Upper lobe of left lung (tissue), 4 donors: ENCODE measurements at regions not wholly inside any gene's neighbourhood (a gene's known extent, or its start where the extent isn't known, plus 50 kb on each side); places are given as distances from the start of the nearest gene placed in this dataset.

Experiments
- CTCF ChIP-seq, 6 experiments: fragments of 450-650 bp in 4 of 6; fragments of 200-600 bp in 2 of 6; sonication (generic) in 2 of 6; IDR thresholded peaks; one replicate each; pipeline ENCODE4 v1.5.1; 2016 to 2019; ENCODE audit warnings: antibody characterized with exemption in 6 of 6
- EP300 ChIP-seq, 4 donors: sonication (generic); formaldehyde crosslinking; IDR thresholded peaks; one replicate each; pipeline ENCODE4 v1.5.1; 2017; ENCODE audit warnings: antibody characterized with exemption in 4 of 4, control low read depth in 2 of 4
- POLR2A ChIP-seq, 4 donors: fragments of 450-650 bp; IDR thresholded peaks; one replicate each; pipeline ENCODE4 v1.5.1; 2016 to 2017; ENCODE audit warnings: antibody characterized with exemption in 4 of 4, mild to moderate bottlenecking in 2 of 4
- POLR2AphosphoS5 ChIP-seq, 2 donors: sonication (generic); formaldehyde crosslinking; IDR thresholded peaks; one replicate each; pipeline ENCODE4 v1.5.1; 2017; ENCODE audit warnings: antibody characterized with exemption in 2 of 2

DNA sequence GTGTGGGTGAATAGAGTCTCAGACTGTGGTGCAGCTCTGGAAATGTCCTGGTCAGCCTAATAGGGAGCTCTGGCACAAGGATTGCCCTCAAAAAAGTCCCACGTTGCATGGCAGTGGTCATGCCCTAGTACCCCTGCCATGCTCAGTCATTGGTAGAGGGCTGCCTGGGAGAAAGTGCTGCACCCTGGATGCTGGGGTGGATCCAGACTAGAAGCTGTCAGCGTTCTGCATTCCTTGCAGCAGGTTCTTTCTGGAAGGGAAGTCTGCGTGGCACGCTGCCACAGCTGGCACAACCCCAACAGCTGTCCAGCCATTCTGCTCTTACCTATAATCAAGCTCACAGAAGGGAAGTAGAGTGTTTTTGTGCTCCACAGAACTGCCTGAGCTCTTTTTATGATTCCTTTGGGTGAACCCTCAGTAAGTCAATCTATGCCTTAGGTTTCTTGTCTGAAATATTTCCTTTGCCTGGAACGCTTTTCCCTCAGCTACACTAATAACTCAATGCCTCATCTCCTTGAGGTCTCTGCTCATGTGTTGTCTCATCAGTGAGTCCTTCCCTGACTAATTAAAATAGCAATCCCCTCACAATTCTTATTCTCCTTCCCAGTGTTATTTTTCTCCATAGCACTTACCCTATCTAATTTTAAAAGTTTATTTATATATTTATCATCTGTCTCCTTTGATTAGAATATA is 61.5 kb upstream of the JAK1 start:
- TF ChIP-seq CTCF (IDR thresholded peaks at IDR 0.05), result no peak
- no peak for TF ChIP-seq POLR2AphosphoS5 (IDR thresholded peaks at IDR 0.05)
- TF ChIP-seq POLR2A (IDR thresholded peaks at IDR 0.05), result no peak
- TF ChIP-seq EP300 (IDR thresholded peaks at IDR 0.05), result no peak
